Fibroblast of the aortic adventitia (primary cell): ENCODE measurements at regions not wholly inside any gene's neighbourhood (a gene's known extent, or its start where the extent isn't known, plus 50 kb on each side); places are given as distances from the start of the nearest gene placed in this dataset.

Experiments used
- DNase-seq: peaks from one replicate; pipeline ENCODE4 v3.0.0-alpha.2; 2010; ENCODE audit warnings: low read depth
- H3K4me3 ChIP-seq: 2 replicates; pipeline ENCODE4 v1.5.1; 2011; ENCODE audit warnings: low read depth, mild to moderate bottlenecking, control low read depth, low read length, moderate library complexity
- TF ChIP-seq, protein P1 (sequence below): IDR thresholded peaks from 2 replicates; pipeline ENCODE4 v1.5.1; 2011; ENCODE audit warnings: mild to moderate bottlenecking, low read length, control low read depth, inconsistent platforms; ENCODE audit not compliant: insufficient read depth

DNA sequence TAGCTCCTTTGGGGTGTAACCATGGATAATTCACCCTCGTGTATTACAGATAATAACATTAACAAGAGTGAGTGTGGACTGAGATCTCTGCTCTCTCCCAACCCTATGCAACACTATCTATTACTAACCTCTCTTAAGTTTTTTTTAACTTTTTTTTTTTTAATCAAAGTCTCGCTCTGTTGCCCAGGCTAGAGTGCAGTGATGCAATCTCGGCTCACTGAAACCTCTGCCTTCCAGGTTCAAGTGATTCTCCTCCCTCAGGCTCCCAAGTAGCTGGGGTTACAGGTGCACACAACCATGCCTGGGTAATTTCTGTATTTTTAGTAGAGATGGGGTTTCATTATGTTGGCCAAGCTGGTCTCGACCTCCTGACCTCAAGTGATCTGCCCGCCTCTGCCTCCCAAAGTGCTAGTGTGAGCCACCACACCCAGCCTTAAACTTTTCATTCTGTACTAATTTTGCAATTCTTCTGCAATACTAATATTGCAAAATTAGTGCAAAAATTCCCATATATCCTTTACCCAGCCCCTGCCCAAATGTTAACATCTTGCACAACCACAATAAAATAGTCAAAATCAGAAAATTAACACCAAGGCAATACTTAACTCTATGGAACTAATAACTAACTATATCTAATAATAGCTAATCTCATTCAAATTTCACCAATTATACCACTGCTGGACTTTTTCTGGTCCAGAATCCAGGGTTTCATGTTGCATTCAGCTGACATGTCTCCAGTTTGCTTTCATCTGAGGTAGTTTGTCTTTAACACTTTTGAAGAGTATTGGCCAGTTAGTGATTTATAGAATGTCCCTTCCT lies 66.5 kb upstream of the TCF7L2 start:
- TF ChIP-seq, protein P1, sequence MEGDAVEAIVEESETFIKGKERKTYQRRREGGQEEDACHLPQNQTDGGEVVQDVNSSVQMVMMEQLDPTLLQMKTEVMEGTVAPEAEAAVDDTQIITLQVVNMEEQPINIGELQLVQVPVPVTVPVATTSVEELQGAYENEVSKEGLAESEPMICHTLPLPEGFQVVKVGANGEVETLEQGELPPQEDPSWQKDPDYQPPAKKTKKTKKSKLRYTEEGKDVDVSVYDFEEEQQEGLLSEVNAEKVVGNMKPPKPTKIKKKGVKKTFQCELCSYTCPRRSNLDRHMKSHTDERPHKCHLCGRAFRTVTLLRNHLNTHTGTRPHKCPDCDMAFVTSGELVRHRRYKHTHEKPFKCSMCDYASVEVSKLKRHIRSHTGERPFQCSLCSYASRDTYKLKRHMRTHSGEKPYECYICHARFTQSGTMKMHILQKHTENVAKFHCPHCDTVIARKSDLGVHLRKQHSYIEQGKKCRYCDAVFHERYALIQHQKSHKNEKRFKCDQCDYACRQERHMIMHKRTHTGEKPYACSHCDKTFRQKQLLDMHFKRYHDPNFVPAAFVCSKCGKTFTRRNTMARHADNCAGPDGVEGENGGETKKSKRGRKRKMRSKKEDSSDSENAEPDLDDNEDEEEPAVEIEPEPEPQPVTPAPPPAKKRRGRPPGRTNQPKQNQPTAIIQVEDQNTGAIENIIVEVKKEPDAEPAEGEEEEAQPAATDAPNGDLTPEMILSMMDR, result no peak
- no peak for DNase-seq

DNA sequence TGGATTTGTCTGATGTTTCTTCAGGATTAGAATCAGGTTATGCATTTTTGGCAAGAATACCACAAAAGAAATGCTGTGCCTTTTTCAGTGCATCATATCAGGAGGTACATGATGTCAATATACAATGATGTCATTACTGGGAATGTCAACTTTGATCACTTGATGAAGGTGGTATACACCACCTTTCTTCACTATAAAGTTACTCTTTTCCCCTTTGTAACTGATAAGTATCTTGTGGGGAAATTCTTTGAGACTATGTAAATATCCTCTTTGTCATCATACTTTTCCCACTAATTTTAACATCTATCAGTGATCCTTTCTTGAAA lies 65.9 kb upstream of the TCF7L2 start:
- H3K4me3 ChIP-seq, result no peak overlapping the region
- TF ChIP-seq, protein P1, result no peak
- DNase-seq, result no peak

More for the DNA sequence above, 66.5 kb upstream of the TCF7L2 start:
- no peak overlapping the region for H3K4me3 ChIP-seq

DNA sequence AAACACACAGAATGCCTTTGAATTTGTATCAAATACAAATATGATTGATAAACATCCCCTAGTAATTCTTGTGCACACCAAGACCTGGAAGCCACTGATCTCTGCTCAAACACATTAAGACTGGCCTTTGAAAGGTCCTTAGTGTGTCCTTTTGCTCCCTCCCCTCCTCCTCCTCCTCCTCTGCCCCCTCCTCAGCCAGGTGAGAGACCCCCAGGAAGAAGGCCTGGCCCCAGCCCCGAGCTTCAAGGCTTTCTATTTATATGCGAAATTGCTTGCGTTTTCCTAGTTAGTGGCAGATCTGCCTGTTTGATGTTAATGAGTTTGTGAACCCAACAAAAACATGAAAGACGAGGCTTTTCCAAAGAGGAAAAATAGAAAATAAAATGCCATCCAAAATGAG lies 63.6 kb upstream of the TCF7L2 start:
- DNase-seq, result no peak
- TF ChIP-seq, protein P1, result no peak
- no peak overlapping the region for H3K4me3 ChIP-seq

DNA sequence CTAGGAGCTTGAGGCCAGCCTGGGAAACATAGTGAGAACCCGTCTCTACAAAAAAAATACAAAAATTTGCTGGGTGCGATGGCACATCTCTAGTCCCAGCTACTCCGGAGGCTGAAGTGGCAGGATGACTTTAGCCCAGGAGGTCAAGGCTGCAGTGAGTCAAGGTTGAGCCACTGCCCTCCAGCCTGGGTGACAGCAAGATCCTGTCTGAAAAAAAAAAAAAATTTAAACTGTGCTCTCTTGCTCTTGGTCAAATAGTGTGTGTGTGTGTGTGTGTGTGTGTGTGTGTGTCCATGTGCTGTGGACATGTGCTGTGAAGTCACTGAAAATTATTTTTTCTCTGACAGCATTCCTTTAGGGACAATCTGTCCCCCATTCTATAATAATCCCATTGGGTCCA lies 62.1 kb upstream of the TCF7L2 start:
- no peak overlapping the region for H3K4me3 ChIP-seq
- DNase-seq, result no peak
- TF ChIP-seq, protein P1, result no peak

DNA sequence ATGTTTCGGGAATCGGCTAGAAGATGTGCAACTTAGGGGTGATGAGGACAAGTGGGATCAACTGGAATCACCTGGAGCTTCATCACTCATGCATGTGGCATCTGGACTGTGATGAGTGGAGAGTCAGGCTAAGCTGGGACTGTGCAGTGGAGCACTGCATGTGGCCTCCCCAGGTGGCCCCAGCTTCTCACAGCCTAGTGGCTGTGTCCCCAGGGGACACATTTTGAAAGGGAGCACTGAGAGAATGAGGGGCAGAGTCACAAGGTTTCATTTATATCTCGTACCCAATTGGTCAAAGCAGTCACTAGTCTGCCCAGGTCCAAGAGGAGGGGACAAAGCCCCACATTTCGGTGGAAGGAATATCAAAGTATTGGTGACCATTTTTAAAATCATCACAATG lies 54.8 kb upstream of the TCF7L2 start:
- DNase-seq, result no peak
- H3K4me3 ChIP-seq, result no peak overlapping the region
- TF ChIP-seq, protein P1, result no peak

DNA sequence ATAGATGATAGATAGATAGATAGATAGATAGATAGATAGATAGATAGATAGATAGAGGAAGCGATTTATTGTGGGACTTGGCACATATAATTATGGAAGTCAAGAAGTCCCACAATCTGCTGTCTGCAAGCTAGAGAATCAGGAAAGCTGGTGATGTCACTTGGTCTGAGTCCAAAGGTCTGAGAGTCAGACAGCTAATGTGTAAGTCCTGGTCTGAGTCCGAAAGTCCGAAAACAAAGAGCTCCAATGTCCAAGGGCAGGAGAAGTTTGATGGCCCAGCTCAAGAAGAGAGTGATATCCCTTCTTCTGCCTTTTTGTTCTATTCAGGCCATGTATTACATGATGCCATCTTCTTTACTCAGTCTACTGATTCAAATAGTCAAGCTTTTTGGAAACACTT lies 53.8 kb upstream of the TCF7L2 start:
- no peak overlapping the region for H3K4me3 ChIP-seq
- TF ChIP-seq, protein P1, result no peak
- DNase-seq, result no peak

DNA sequence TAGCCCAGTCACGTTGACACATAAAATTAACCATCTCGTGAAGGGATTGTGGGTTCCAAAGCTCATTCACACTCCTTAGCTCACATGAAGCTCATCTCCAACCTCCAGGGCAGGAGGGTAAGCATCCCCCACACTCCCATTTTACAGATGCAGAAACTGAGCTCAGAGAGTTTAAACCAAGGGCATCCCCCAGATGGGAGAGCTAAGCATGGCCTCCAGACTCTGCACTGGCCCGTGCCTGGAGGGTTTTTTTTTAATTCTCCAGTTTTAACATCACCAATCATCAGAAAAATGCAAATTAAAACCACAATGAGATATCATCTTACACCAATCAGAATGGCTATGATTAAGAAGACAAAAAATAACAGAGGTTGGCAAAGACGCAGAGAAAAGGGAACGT lies 53.3 kb upstream of the TCF7L2 start:
- H3K4me3 ChIP-seq, result no peak overlapping the region
- DNase-seq, result no peak
- TF ChIP-seq, protein P1, result no peak
